H1 (cell line): ENCODE measurements at regions not wholly inside any gene's neighbourhood (a gene's known extent, or its start where the extent isn't known, plus 50 kb on each side); places are given as distances from the start of the nearest gene placed in this dataset.

ENCODE experiments used
- CTCF ChIA-PET: fragments of 300-600 bp; sonication (Branson Sonifier 250); formaldehyde crosslinking; loops from one replicate; lab custom pipeline; 2021; ENCODE audit not compliant: partially characterized antibody; lab: Charles Lee
- POLR2A ChIA-PET: fragments of 300-600 bp; sonication (Branson Sonifier 250); formaldehyde crosslinking; loops from one replicate; lab custom pipeline; 2021; ENCODE audit warnings: inconsistent platforms; ENCODE audit not compliant: partially characterized antibody; lab: Charles Lee
- DNase-seq, 2 experiments: peaks; one replicate each; pipeline versions ENCODE4 v3.0.0 to v3.0.0-alpha.2; 2010 to 2022; ENCODE audit warnings: low spot score in 2 of 2, low read depth in 1 of 2, mixed read lengths in 1 of 2
- FAIRE-seq: peaks from 2 replicates; lab custom pipeline; 2011; peaks lifted over from hg19 to GRCh38; lab: Jason Lieb, UNC
- H2AFZ ChIP-seq: 2 replicates; pipeline ENCODE4 v1.8.1; 2012; ENCODE audit warnings: low read length, inconsistent platforms
- H2AK5ac ChIP-seq: 2 replicates; pipeline ENCODE4 v1.6.1; 2013; ENCODE audit warnings: low read depth, low read length
- H2BK120ac ChIP-seq: replicated peaks from 2 replicates; pipeline ENCODE3; 2013; ENCODE audit warnings: low read depth, low read length, inconsistent platforms
- H2BK12ac ChIP-seq: 2 replicates; pipeline ENCODE4 v1.6.1; 2013; ENCODE audit warnings: low read depth, low read length
- H2BK15ac ChIP-seq: 2 replicates; pipeline ENCODE4 v1.6.1; 2013; ENCODE audit warnings: low read length
- H2BK20ac ChIP-seq: 2 replicates; pipeline ENCODE4 v1.6.1; 2013; ENCODE audit warnings: low read length
- H2BK5ac ChIP-seq: 2 replicates; pipeline ENCODE4 v1.6.1; 2013; ENCODE audit warnings: low read depth, low read length
- H3K14ac ChIP-seq: 2 replicates; pipeline ENCODE4 v1.6.1; 2013; ENCODE audit warnings: inconsistent platforms; ENCODE audit not compliant: insufficient read length
- H3K18ac ChIP-seq: 2 replicates; pipeline ENCODE4 v1.6.1; 2013; ENCODE audit warnings: low read length; ENCODE audit errors: extremely low read depth
- H3K23ac ChIP-seq: 2 replicates; pipeline ENCODE4 v1.6.1; 2013; ENCODE audit warnings: inconsistent platforms; ENCODE audit not compliant: insufficient read length
- H3K23me2 ChIP-seq: 2 replicates; pipeline ENCODE4 v1.6.1; 2013; ENCODE audit warnings: low read depth, low read length
- H3K27ac ChIP-seq: 2 replicates; pipeline ENCODE4 v1.6.1; 2011; ENCODE audit warnings: low read depth, low read length, inconsistent platforms
- H3K27me3 ChIP-seq, 4 experiments: replicated peaks in 1 of 4; 1 replicate in 1 of 4; 2 replicates in 3 of 4; pipeline versions ENCODE4 v1.6.1 to v1.8.1; 2011 to 2013; ENCODE audit warnings: low read length in 3 of 4, mild to moderate bottlenecking in 3 of 4, inconsistent platforms in 2 of 4, mixed read lengths in 2 of 4, moderate library complexity in 1 of 4; ENCODE audit not compliant: control insufficient read depth in 3 of 4, insufficient read depth in 3 of 4; ENCODE audit errors: extremely low read depth in 1 of 4
- H3K36me3 ChIP-seq, 4 experiments: 2 replicates each; pipeline versions ENCODE4 v1.6.1 to v1.8.1; 2011 to 2013; ENCODE audit warnings: mild to moderate bottlenecking in 4 of 4, low read length in 3 of 4, moderate library complexity in 2 of 4, control low read depth in 1 of 4, inconsistent platforms in 1 of 4; ENCODE audit not compliant: insufficient read depth in 4 of 4, control insufficient read depth in 2 of 4
- H3K4ac ChIP-seq: replicated peaks from 2 replicates; pipeline ENCODE3; 2013; ENCODE audit warnings: low read length, low read depth, mixed read lengths, inconsistent platforms; ENCODE audit not compliant: insufficient read length
- H3K4me1 ChIP-seq, 4 experiments: replicated peaks in 1 of 4; 1 replicate in 1 of 4; 2 replicates in 3 of 4; pipeline versions ENCODE4 v1.6.1 to v1.8.1; 2011 to 2013; ENCODE audit warnings: low read length in 3 of 4, inconsistent platforms in 2 of 4, mixed read lengths in 1 of 4; ENCODE audit not compliant: insufficient read depth in 4 of 4, control insufficient read depth in 3 of 4
- H3K4me2 ChIP-seq, 2 experiments: 2 replicates each; pipeline versions ENCODE4 v1.6.1 to v1.8.1; 2011 to 2013; ENCODE audit warnings: low read depth in 2 of 2, low read length in 2 of 2, control low read depth in 1 of 2, inconsistent platforms in 1 of 2, mild to moderate bottlenecking in 1 of 2; ENCODE audit not compliant: insufficient read depth in 1 of 2
- H3K4me3 ChIP-seq, 4 experiments: fragments of 200-600, 300-600 bp in 1 of 4; sonication (generic), shearing (Covaris generic), sonication (Bioruptor Twin) in 1 of 4; 2 replicates each; pipeline versions ENCODE4 v1.5.1 to v1.8.1; 2011 to 2016; ENCODE audit warnings: low read length in 4 of 4, low read depth in 3 of 4, control low read depth in 2 of 4, inconsistent platforms in 2 of 4, mild to moderate bottlenecking in 2 of 4, mixed read lengths in 1 of 4, moderate library complexity in 1 of 4; ENCODE audit not compliant: insufficient read depth in 2 of 4; ENCODE audit errors: extremely low read depth in 1 of 4
- H3K56ac ChIP-seq: replicated peaks from 2 replicates; pipeline ENCODE3; 2013; ENCODE audit warnings: low read depth, mild to moderate bottlenecking, mixed read lengths, low read length, inconsistent platforms; ENCODE audit not compliant: insufficient read length
- H3K79me1 ChIP-seq: 2 replicates; pipeline ENCODE4 v1.6.1; 2013; ENCODE audit warnings: low read depth, low read length, control low read depth
- H3K79me2 ChIP-seq, 2 experiments: 2 replicates each; pipeline versions ENCODE4 v1.6.1 to v1.8.1; 2012 to 2013; ENCODE audit warnings: low read length in 2 of 2, mild to moderate bottlenecking in 2 of 2, inconsistent platforms in 1 of 2; ENCODE audit not compliant: insufficient read depth in 2 of 2, control insufficient read depth in 1 of 2
- H3K9ac ChIP-seq, 4 experiments: replicated peaks in 1 of 4; 1 replicate in 1 of 4; 2 replicates in 3 of 4; pipeline versions ENCODE4 v1.6.1 to v1.8.1; 2011 to 2013; ENCODE audit warnings: low read depth in 3 of 4, low read length in 3 of 4, control low read depth in 2 of 4, mild to moderate bottlenecking in 2 of 4, moderate library complexity in 2 of 4, inconsistent platforms in 1 of 4; ENCODE audit errors: extremely low read depth in 1 of 4
- H3K9me3 ChIP-seq, 2 experiments: 2 replicates each; pipeline versions ENCODE4 v1.6.1 to v1.8.1; 2012 to 2013; ENCODE audit warnings: mild to moderate bottlenecking in 2 of 2, moderate library complexity in 2 of 2, control low read depth in 1 of 2, inconsistent platforms in 1 of 2, low read depth in 1 of 2, low read length in 1 of 2, mixed read lengths in 1 of 2; ENCODE audit not compliant: insufficient read depth in 2 of 2
- H4K20me1 ChIP-seq, 2 experiments: replicated peaks in 1 of 2; 2 replicates each; pipeline versions ENCODE3 to v1.8.1; 2011 to 2013; ENCODE audit warnings: inconsistent platforms in 2 of 2, low read length in 2 of 2, mild to moderate bottlenecking in 1 of 2; ENCODE audit not compliant: insufficient read depth in 2 of 2, control insufficient read depth in 1 of 2
- H4K5ac ChIP-seq: 2 replicates; pipeline ENCODE4 v1.6.1; 2013; ENCODE audit warnings: low read length, low read depth, mixed read lengths, inconsistent platforms; ENCODE audit not compliant: insufficient read length
- H4K8ac ChIP-seq: 2 replicates; pipeline ENCODE4 v1.8.0; 2013; ENCODE audit warnings: mild to moderate bottlenecking, moderate library complexity, low read length, inconsistent platforms; ENCODE audit not compliant: insufficient read depth; ENCODE audit errors: extremely low read depth
- H4K91ac ChIP-seq: replicated peaks from 2 replicates; pipeline ENCODE3; 2013; ENCODE audit warnings: low read length, mixed read lengths, inconsistent platforms; ENCODE audit not compliant: insufficient read length
- ATF3 ChIP-seq: IDR thresholded peaks from 2 replicates; pipeline ENCODE4 v1.6.1; 2011; ENCODE audit warnings: low read depth, mild to moderate bottlenecking, low read length; ENCODE audit not compliant: insufficient read depth
- GTF2F1 ChIP-seq: IDR thresholded peaks from 2 replicates; pipeline ENCODE4 v1.6.1; 2012; ENCODE audit warnings: low read depth, low read length, improper control_type of control experiment, borderline replicate concordance
- RBBP5 ChIP-seq: IDR thresholded peaks from 2 replicates; pipeline ENCODE4 v1.7.1; 2012; ENCODE audit warnings: low read depth, mild to moderate bottlenecking, inconsistent platforms, low read length, moderate library complexity, borderline replicate concordance
- RNF2 ChIP-seq: fragments of 200-900, 300-1000 bp; sonication (generic); IDR thresholded peaks from 2 replicates; pipeline ENCODE4 v1.7.1; 2016; ENCODE audit warnings: borderline replicate concordance, low read depth, mild to moderate bottlenecking, antibody characterized with exemption, low read length; ENCODE audit not compliant: poor library complexity, severe bottlenecking; ENCODE audit errors: missing control alignments
- SP2 ChIP-seq: IDR thresholded peaks from 2 replicates; pipeline ENCODE4 v1.6.1; 2012; ENCODE audit warnings: mild to moderate bottlenecking, low read length, inconsistent platforms
- WGBS, 2 experiments: shearing (Covaris generic) in 1 of 2; methylation state at CpG; one replicate each; pipeline versions ENCODE4 v1.1.6 to v1.1.7; 2013 to 2015; ENCODE audit warnings: low lambda C conversion rate in 2 of 2, mixed read lengths in 2 of 2, inconsistent platforms in 1 of 2, low coverage in 1 of 2, missing lambda C conversion rate in 1 of 2; ENCODE audit not compliant: insufficient replicate concordance in 2 of 2, insufficient coverage in 1 of 2, insufficient read length in 1 of 2; ENCODE audit errors: extremely low coverage in 1 of 2, missing lambda C conversion rate in 1 of 2; 5-methylcytosine and 5-hydroxymethylcytosine counted together

GRCh38 chr4:27387711-27388110, 527.1 kb downstream of the STIM2 start (continued):
- no peak for TF ChIP-seq RBBP5

- WGBS, 2 experiments: 84% methylated on average over 1 of the region's 1 CpG; no CpG with 5 or more reads in 1 of the 2 experiments
- Histone ChIP-seq H3K18ac (no peak overlapping the region), H3K36me3 (no peaks in the 10 kb centered on the region), H3K23ac (no peak overlapping the region), H3K4me1 (no peaks in the 10 kb centered on the region), H3K79me2 (no peaks in the 10 kb centered on the region), H3K27ac (no peak overlapping the region), H3K9me3 (no peaks in the 10 kb centered on the region), H2BK120ac (no peak overlapping the region), H2BK15ac (no peak overlapping the region), H3K9ac (no peak overlapping the region), H4K8ac (no peak overlapping the region), H4K20me1 (no peaks in the 10 kb centered on the region), H3K4me2 (no peak overlapping the region), H2AK5ac (no peak overlapping the region), H2BK12ac (no peak overlapping the region), H3K27me3 (no peaks in the 10 kb centered on the region), H3K4me3 (no peak overlapping the region), H2AFZ (no peak overlapping the region), H3K23me2 (no peaks in the 10 kb centered on the region), H4K5ac (no peak overlapping the region), H3K4ac (no peak overlapping the region), H2BK20ac (no peak overlapping the region), H3K79me1 (no peaks in the 10 kb centered on the region), H4K91ac (no peak overlapping the region), H3K56ac (no peak overlapping the region), H3K14ac (no peak overlapping the region), H2BK5ac (no peak overlapping the region)
- FAIRE-seq: no peak
- no peak for DNase-seq
- ChIA-PET POLR2A (no interaction called here), CTCF (interaction anchor here (0.6 kb wide), 1 partner anchor 11 kb away, joined by 3 read pairs; no protein-coding TSS in a partner anchor)
- no peak for TF ChIP-seq GTF2F1
- no peak for TF ChIP-seq RNF2
- no peak for TF ChIP-seq SP2
- no peak for TF ChIP-seq ATF3
Observed at GRCh38 chr4:27397886-27398285, 537.2 kb downstream of the STIM2 start.
